ENCODE measurements at regions not wholly inside any gene's neighbourhood (a gene's known extent, or its start where the extent isn't known, plus 50 kb on each side); places are given as distances from the start of the nearest gene placed in this dataset.
"Not testable (repeated sequence)": the region's sequence is repeated elsewhere in the genome, so short reads cannot be mapped to it uniquely, and the experiment has no call there.

GRCh38 chr14:101293605-101294004 is 267.7 kb upstream of the DIO3 start:
- FAIRE-seq, result no peak
- H3K27ac Mint-ChIP-seq (ENCODE audit: unreplicated experiment), result no peak overlapping the region
- H3K27ac ChIP-seq (ENCODE audit: low read depth, low read length), result no peak overlapping the region

GRCh38 chr14:101294136-101294535 is 267.2 kb upstream of the DIO3 start:
- H3K9me3 ChIP-seq (ENCODE audit: insufficient read depth, low read depth, low read length), result no peaks in the 10 kb centered on the region
- Mint-ChIP-seq H3K9me3 (ENCODE audit: unreplicated experiment) (peaks cover 12% of the 10 kb centered on the region), H3K27ac (ENCODE audit: unreplicated experiment) (no peak overlapping the region), H3K4me1 (ENCODE audit: low read depth, unreplicated experiment) (no peaks in the 10 kb centered on the region), H3K36me3 (ENCODE audit: low read depth, unreplicated experiment) (no peaks in the 10 kb centered on the region), H3K4me3 (ENCODE audit: unreplicated experiment) (no peak overlapping the region), H3K27me3 (ENCODE audit: low read depth, unreplicated experiment) (peaks cover 14% of the 10 kb centered on the region)
- no peaks in the 10 kb centered on the region for H4K20me1 ChIP-seq (ENCODE audit: insufficient read depth, low read length)
- DNase-seq (ENCODE audit: low read depth) (no peak), FAIRE-seq (no peak)
- H3K79me2 ChIP-seq (ENCODE audit: insufficient read depth, low read length), result no peaks in the 10 kb centered on the region
- peaks cover 2% of the 10 kb centered on the region for H3K27me3 ChIP-seq (ENCODE audit: insufficient read depth, low read length)
- H3K4me3 ChIP-seq (ENCODE audit: insufficient read depth, low read depth, low read length), result no peak overlapping the region
- TF ChIP-seq CTCF (IDR thresholded peaks at IDR 0.05; ENCODE audit: insufficient read depth, low read depth, low read length), result no peak
- no peak overlapping the region for H3K4me2 ChIP-seq (ENCODE audit: low read length)
- no peaks in the 10 kb centered on the region for H3K4me1 ChIP-seq (ENCODE audit: insufficient read depth, low read length)
- H3K36me3 ChIP-seq (ENCODE audit: insufficient read depth, low read length), result no peaks in the 10 kb centered on the region
- H2AFZ ChIP-seq (ENCODE audit: low read depth, low read length), result no peak overlapping the region
- no peak overlapping the region for H3K27ac ChIP-seq (ENCODE audit: low read depth, low read length)
- no peak overlapping the region for H3K9ac ChIP-seq (ENCODE audit: low read length)

More at GRCh38 chr14:101293605-101294004, 267.7 kb upstream of the DIO3 start:
- no peak overlapping the region for H3K9ac ChIP-seq (ENCODE audit: low read length)
- H3K27me3 Mint-ChIP-seq (ENCODE audit: low read depth, unreplicated experiment), result peaks cover 14% of the 10 kb centered on the region
- H3K4me3 Mint-ChIP-seq (ENCODE audit: unreplicated experiment), result no peak overlapping the region
- H4K20me1 ChIP-seq (ENCODE audit: insufficient read depth, low read length), result no peaks in the 10 kb centered on the region
- peaks cover 12% of the 10 kb centered on the region for H3K9me3 Mint-ChIP-seq (ENCODE audit: unreplicated experiment)
- DNase-seq (ENCODE audit: low read depth), result no peak
- no peaks in the 10 kb centered on the region for H3K4me1 ChIP-seq (ENCODE audit: insufficient read depth, low read length)
- no peaks in the 10 kb centered on the region for H3K36me3 ChIP-seq (ENCODE audit: insufficient read depth, low read length)
- TF ChIP-seq EZH2 (IDR thresholded peaks at IDR 0.05; ENCODE audit: insufficient read depth, low read length) (no peak), CTCF (IDR thresholded peaks at IDR 0.05; ENCODE audit: insufficient read depth, low read depth, low read length) (no peak)
- no peak overlapping the region for H2AFZ ChIP-seq (ENCODE audit: low read depth, low read length)
- H3K4me1 Mint-ChIP-seq (ENCODE audit: low read depth, unreplicated experiment), result no peaks in the 10 kb centered on the region
- H3K36me3 Mint-ChIP-seq (ENCODE audit: low read depth, unreplicated experiment), result no peaks in the 10 kb centered on the region
- no peak overlapping the region for H3K4me2 ChIP-seq (ENCODE audit: low read length)
- no peaks in the 10 kb centered on the region for H3K9me3 ChIP-seq (ENCODE audit: insufficient read depth, low read depth, low read length)
- H3K27me3 ChIP-seq (ENCODE audit: insufficient read depth, low read length), result peaks cover 4% of the 10 kb centered on the region
- no peaks in the 10 kb centered on the region for H3K79me2 ChIP-seq (ENCODE audit: insufficient read depth, low read length)
- H3K4me3 ChIP-seq (ENCODE audit: insufficient read depth, low read depth, low read length), result no peak overlapping the region

- not testable (repeated sequence) for H3K27me3 ChIP-seq (ENCODE audit: insufficient read depth, low read length); H3K9ac ChIP-seq (ENCODE audit: low read length); H3K9me3 ChIP-seq (ENCODE audit: insufficient read depth, low read depth, low read length); FAIRE-seq; H3K4me3 Mint-ChIP-seq (ENCODE audit: unreplicated experiment); H3K27me3 Mint-ChIP-seq (ENCODE audit: low read depth, unreplicated experiment); H3K4me1 Mint-ChIP-seq (ENCODE audit: low read depth, unreplicated experiment); H3K36me3 ChIP-seq (ENCODE audit: insufficient read depth, low read length); H3K36me3 Mint-ChIP-seq (ENCODE audit: low read depth, unreplicated experiment); H3K27ac ChIP-seq (ENCODE audit: low read depth, low read length); H3K79me2 ChIP-seq (ENCODE audit: insufficient read depth, low read length); H3K4me1 ChIP-seq (ENCODE audit: insufficient read depth, low read length); H4K20me1 ChIP-seq (ENCODE audit: insufficient read depth, low read length); H3K4me3 ChIP-seq (ENCODE audit: insufficient read depth, low read depth, low read length); H2AFZ ChIP-seq (ENCODE audit: low read depth, low read length); H3K27ac Mint-ChIP-seq (ENCODE audit: unreplicated experiment); H3K4me2 ChIP-seq (ENCODE audit: low read length); DNase-seq (ENCODE audit: low read depth)
- peaks cover 12% of the 10 kb centered on the region for H3K9me3 Mint-ChIP-seq (ENCODE audit: unreplicated experiment)
Measured at GRCh38 chr14:101299781-101300180, 261.5 kb upstream of the DIO3 start.

Measured in astrocyte (in vitro differentiated cells and primary cell).